Body of pancreas (tissue), 4 donors: ENCODE measurements at regions not wholly inside any gene's neighbourhood (a gene's known extent, or its start where the extent isn't known, plus 50 kb on each side); places are given as distances from the start of the nearest gene placed in this dataset.

Experiments used
- ATAC-seq: fragments of 150-250 bp; one replicate; pipeline ENCODE4 v1.9.1; 2016
- DNase-seq, 4 donors: peaks; one replicate each; pipeline ENCODE4 v3.0.0-alpha.2; 2019
- H3K27ac ChIP-seq, 4 donors: fragments of 200-600 bp; sonication (generic); 1 replicate in 3 of 4; 2 replicates in 1 of 4; pipeline versions ENCODE4 v1.5.1 to v1.6.1; 2016 to 2019; ENCODE audit warnings: mild to moderate bottlenecking in 1 of 4, mixed read lengths in 1 of 4, moderate library complexity in 1 of 4
- H3K27me3 ChIP-seq, 2 donors: fragments of 200-600 bp; sonication (generic); one replicate each; pipeline ENCODE4 v1.6.0; 2016; ENCODE audit warnings: mild to moderate bottlenecking in 1 of 2
- H3K36me3 ChIP-seq, 2 donors: fragments of 200-600 bp; sonication (generic); replicated peaks in 1 of 2; 2 replicates each; pipeline ENCODE4 v1.5.1; 2016; ENCODE audit warnings: low read depth in 2 of 2; ENCODE audit not compliant: insufficient read depth in 1 of 2
- H3K4me1 ChIP-seq: fragments of 200-600 bp; sonication (generic); one replicate; pipeline ENCODE4 v1.6.0; 2016
- H3K4me3 ChIP-seq, 2 donors: fragments of 200-600 bp; sonication (generic); 1 replicate in 1 of 2; 2 replicates in 1 of 2; pipeline ENCODE4 v1.5.1; 2016 to 2019
- H3K9me3 ChIP-seq, 3 donors: fragments of 200-600 bp; sonication (generic); 1 replicate in 2 of 3; 2 replicates in 1 of 3; pipeline ENCODE4 v1.5.1; 2016
- CTCF ChIP-seq, 7 experiments: fragments of 450-650 bp in 4 of 7; fragments of 200-600 bp in 3 of 7; sonication (generic) in 3 of 7; IDR thresholded peaks; one replicate each; pipeline ENCODE4 v1.5.1; 2016 to 2019; ENCODE audit warnings: antibody characterized with exemption in 7 of 7
- POLR2A ChIP-seq, 3 donors: fragments of 450-650 bp; IDR thresholded peaks; one replicate each; pipeline ENCODE4 v1.6.1; 2016; ENCODE audit warnings: antibody characterized with exemption in 3 of 3, mild to moderate bottlenecking in 2 of 3
- WGBS, 2 donors: methylation state at CpG; one replicate each; pipeline ENCODE4 v1.1.5; 2017; 5-methylcytosine and 5-hydroxymethylcytosine counted together
- intact Hi-C: fragments of 100-400 bp; cut with DNase I; formaldehyde crosslinking; loops from one replicate; pipeline ENCODE4 v1.15.1; 2023

- no peak for DNase-seq
- Histone ChIP-seq H3K27ac (no peak overlapping the region), H3K4me1 (no peaks in the 10 kb centered on the region), H3K9me3 (no peaks in the 10 kb centered on the region), H3K4me3 (no peak overlapping the region), H3K36me3 (no peaks in the 10 kb centered on the region), H3K27me3 (no peaks in the 10 kb centered on the region)
- TF ChIP-seq POLR2A (IDR thresholded peaks at IDR 0.05) (no peak), CTCF (IDR thresholded peaks at IDR 0.05) (no peak)
- WGBS, 2 donors = 59 to 66% methylated on average over 3 of the region's 3 CpGs
- ATAC-seq = no peak
- intact Hi-C loops = no loop called here
These were observed 289.9 kb upstream of the COL8A1 start for GRCh38 chr3:99348451-99348850.

GRCh38 chr3:99344216-99344615 is 294.2 kb upstream of the COL8A1 start:
- no peak for DNase-seq
- no peak for ATAC-seq
- Histone ChIP-seq H3K36me3 (no peaks in the 10 kb centered on the region), H3K27me3 (no peaks in the 10 kb centered on the region), H3K9me3 (no peaks in the 10 kb centered on the region), H3K4me3 (no peak overlapping the region), H3K4me1 (no peaks in the 10 kb centered on the region), H3K27ac (no peak overlapping the region)
- intact Hi-C loops = no loop called here
- TF ChIP-seq POLR2A (IDR thresholded peaks at IDR 0.05) = no peak
- 70 to 80% methylated on average over 2 of the region's 2 CpGs for WGBS, 2 donors

GRCh38 chr3:99342383-99342782 is 296.0 kb upstream of the COL8A1 start:
- WGBS, 2 donors = 54 to 59% methylated on average over 1 of the region's 1 CpG
- intact Hi-C loops = no loop called here
- H3K36me3 ChIP-seq = no peaks in the 10 kb centered on the region
- no peak overlapping the region for H3K27ac ChIP-seq
- no peak for TF ChIP-seq CTCF (IDR thresholded peaks at IDR 0.05)
- no peak for TF ChIP-seq POLR2A (IDR thresholded peaks at IDR 0.05)
- no peak overlapping the region for H3K4me3 ChIP-seq
- H3K4me1 ChIP-seq = no peaks in the 10 kb centered on the region
- H3K27me3 ChIP-seq = no peaks in the 10 kb centered on the region
- no peak for DNase-seq
- H3K9me3 ChIP-seq = no peaks in the 10 kb centered on the region
- no peak for ATAC-seq

- H3K27me3 ChIP-seq = no peaks in the 10 kb centered on the region
- ATAC-seq = no peak
- no peak for TF ChIP-seq CTCF (IDR thresholded peaks at IDR 0.05)
- TF ChIP-seq POLR2A (IDR thresholded peaks at IDR 0.05) = no peak
These were observed 299.2 kb upstream of the COL8A1 start for GRCh38 chr3:99339222-99339621.

GRCh38 chr3:99332718-99333117 is 305.7 kb upstream of the COL8A1 start:
- 58 to 61% methylated on average over 3 of the region's 3 CpGs for WGBS, 2 donors
- Histone ChIP-seq H3K27ac (no peak overlapping the region), H3K27me3 (no peaks in the 10 kb centered on the region), H3K4me1 (no peaks in the 10 kb centered on the region), H3K4me3 (no peak overlapping the region), H3K9me3 (no peaks in the 10 kb centered on the region), H3K36me3 (no peaks in the 10 kb centered on the region)
- ATAC-seq (no peak), DNase-seq (no peak)
- intact Hi-C loops = no loop called here
- TF ChIP-seq POLR2A (IDR thresholded peaks at IDR 0.05) = no peak
- TF ChIP-seq CTCF (IDR thresholded peaks at IDR 0.05) = no peak

More at GRCh38 chr3:99339222-99339621, 299.2 kb upstream of the COL8A1 start:
- no peak for DNase-seq
- intact Hi-C loops = no loop called here
- Histone ChIP-seq H3K27ac (no peak overlapping the region), H3K4me1 (no peaks in the 10 kb centered on the region), H3K36me3 (no peaks in the 10 kb centered on the region), H3K9me3 (no peaks in the 10 kb centered on the region), H3K4me3 (no peak overlapping the region)
- WGBS, 2 donors = 61 to 79% methylated on average over 4 of the region's 4 CpGs
